GM12874 (cell line): ENCODE measurements at regions not wholly inside any gene's neighbourhood (a gene's known extent, or its start where the extent isn't known, plus 50 kb on each side); places are given as distances from the start of the nearest gene placed in this dataset.

Experiments
- CTCF ChIP-seq: IDR thresholded peaks from 2 replicates; pipeline ENCODE4 v1.5.1; 2011; ENCODE audit warnings: low read depth, mild to moderate bottlenecking, control low read depth, low read length, moderate library complexity; ENCODE audit not compliant: insufficient read depth

DNA sequence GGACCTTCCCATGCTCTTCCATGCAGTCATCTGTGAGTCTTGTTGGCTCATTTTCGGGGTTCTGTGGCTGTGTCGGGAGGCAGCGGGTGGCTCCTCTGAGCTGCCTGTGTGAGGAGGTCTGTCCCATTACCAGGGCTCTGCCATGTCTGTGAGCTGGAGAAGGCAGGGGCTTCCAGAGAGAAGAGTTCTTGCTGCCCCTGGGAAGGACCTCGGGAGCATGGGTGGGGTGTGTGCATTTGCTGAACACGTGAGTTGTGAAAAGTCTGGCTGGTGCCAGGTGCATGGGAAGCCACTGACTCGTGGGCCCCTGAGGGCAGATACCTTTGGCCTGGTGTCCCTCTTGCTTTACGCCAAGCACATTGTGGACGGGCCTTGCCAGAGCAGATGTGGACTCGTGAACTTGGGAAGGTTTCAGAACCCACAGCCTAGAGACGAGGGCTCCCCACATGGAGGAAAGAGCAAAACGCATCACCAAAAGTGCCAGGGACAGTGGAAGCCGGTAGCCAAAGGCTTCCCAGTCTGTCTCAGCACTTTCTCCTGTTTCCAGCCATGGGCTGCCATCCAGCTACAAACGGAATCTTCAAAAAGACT, 1324.5 kb downstream of the BRD1 start:
- no peak for TF ChIP-seq CTCF

GRCh38 chr22:48501231-48501750, 1326.4 kb downstream of the BRD1 start:
- no peak for TF ChIP-seq CTCF

- TF ChIP-seq CTCF = no peak
Measured at GRCh38 chr22:48500471-48501230, 1327.0 kb downstream of the BRD1 start.

DNA sequence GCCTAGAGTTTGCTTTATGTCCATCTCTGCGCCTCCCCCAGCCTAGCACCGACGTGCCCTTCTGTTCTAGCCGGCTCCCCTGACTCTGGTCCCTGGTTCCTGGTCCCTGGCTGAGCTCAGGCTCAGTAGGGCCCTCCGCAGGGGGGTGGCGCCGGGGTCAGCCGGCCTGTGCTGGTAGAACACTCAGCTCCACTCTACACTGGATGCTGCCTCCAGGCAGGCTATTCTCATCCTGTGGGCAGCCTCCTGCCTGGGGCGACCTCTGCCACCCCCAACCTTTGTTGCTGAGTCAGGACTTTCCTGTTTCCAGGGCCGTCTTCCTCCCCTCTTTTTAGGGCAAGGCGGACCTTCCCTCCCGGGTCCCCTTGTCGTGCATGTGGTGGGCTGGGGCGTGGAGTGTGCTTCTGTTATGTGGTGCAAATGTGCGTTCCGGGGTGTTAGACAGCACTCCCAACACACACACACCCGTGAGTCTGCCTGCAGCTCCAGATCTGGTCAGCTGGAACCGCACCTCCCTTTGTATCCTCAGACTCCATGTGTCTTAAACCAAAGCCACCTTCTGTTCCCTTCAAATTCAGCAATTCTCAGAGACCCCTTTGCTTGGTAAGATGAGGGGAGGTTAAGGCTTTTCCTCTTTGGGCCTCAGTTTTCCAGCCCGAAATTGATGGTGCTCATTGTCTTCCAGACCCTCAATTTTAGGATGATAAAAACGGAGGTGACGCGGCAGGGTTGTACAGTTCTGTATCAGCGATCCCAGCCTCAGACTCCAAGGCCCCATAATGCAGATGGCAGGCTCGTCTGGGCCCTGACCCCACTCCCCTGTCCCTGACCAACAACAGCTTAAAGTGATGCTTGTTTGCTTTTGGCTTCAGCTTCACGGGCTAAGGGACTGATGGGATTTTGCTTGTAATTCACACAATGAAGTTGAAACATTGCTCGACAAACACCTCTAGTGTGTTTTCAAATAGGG, 1327.9 kb downstream of the BRD1 start:
- no peak for TF ChIP-seq CTCF

DNA sequence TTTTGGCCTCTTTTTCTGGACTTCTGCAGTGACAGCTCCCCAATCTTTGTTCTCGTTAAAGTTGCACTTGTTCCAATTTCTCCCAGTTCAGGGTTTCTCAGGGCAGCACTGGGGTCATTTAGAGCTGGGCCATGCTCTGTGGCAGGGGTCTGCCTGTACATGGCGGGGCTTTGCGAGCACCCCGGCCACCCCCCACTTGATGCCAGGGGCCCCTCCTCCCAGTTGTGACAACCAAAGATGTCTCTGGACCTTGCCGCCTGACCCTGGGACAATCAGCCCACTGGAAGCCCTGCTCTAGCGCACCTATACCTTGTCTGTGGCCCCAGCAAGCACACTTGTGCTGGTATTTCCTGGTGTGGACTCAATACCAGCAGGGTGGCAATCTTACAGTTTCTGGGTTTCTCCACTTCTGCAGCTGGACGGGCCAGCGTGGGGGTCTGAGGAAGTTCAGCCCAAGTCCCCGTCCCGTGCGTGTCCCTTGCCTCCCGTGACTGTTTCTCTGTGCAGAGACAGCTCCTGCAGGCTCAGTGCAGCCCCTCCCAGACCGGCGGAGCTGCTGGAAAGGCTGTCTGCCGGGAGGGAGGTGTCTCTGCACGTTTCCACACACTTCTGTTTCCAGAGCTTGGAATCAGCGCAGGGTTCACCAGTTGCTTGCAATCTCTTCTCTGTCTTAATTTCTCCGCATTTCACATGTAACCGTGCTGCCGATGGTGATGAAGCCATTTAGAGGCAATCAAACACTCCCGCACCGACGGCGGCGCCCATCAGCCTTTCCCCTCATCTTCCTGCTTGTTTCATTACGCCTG, 1328.9 kb downstream of the BRD1 start:
- TF ChIP-seq CTCF = no peak

GRCh38 chr22:48496987-48497650, 1330.6 kb downstream of the BRD1 start:
- no peak for TF ChIP-seq CTCF
